Muscle layer of colon (tissue), 2 donors: ENCODE measurements at regions not wholly inside any gene's neighbourhood (a gene's known extent, or its start where the extent isn't known, plus 50 kb on each side); places are given as distances from the start of the nearest gene placed in this dataset.

Experiments
- H3K27ac ChIP-seq: one replicate; pipeline ENCODE4 v1.7.0; 2013; ENCODE audit warnings: low read depth, mild to moderate bottlenecking, low read length, moderate library complexity
- H3K27me3 ChIP-seq, 2 donors: one replicate each; pipeline ENCODE4 v1.7.0; 2013; ENCODE audit warnings: low read length in 2 of 2, mild to moderate bottlenecking in 2 of 2; ENCODE audit not compliant: insufficient read depth in 2 of 2, control insufficient read depth in 1 of 2
- H3K36me3 ChIP-seq: one replicate; pipeline ENCODE4 v1.7.0; 2013; ENCODE audit warnings: mild to moderate bottlenecking, low read length; ENCODE audit not compliant: insufficient read depth
- H3K4me1 ChIP-seq: one replicate; pipeline ENCODE4 v1.7.0; 2013; ENCODE audit warnings: mild to moderate bottlenecking, low read length; ENCODE audit not compliant: insufficient read depth
- H3K4me3 ChIP-seq, 2 donors: one replicate each; pipeline ENCODE4 v1.7.0; 2013; ENCODE audit warnings: low read length in 2 of 2, low read depth in 1 of 2, mild to moderate bottlenecking in 1 of 2, moderate library complexity in 1 of 2
- H3K9ac ChIP-seq: one replicate; pipeline ENCODE4 v1.7.0; 2013; ENCODE audit warnings: low read length
- H3K9me3 ChIP-seq: one replicate; pipeline ENCODE4 v1.7.0; 2013; ENCODE audit warnings: mild to moderate bottlenecking, low read length
- donor health status: abdominal sarcoma.
- donor health status: Adenocarcinoma of cecum.

DNA sequence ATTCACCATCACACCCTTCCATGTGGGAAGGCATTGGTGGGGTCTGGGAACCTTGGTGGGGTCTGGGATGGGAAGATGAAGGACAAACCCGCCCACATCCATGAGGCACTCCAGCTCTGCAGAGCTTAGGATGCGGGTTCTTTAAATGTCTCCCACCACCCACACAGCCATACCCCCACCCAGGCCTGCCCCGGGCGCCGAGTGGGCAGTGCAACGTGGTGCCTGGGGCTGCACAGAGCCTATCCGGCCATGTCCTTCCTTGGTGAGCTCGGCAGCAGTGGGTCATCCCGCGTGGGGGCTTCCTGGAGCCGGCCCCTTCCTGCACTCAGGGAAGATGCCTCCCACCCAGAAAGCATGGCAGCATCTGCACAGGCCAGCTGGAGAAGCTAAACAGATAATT lies 163.5 kb upstream of the TCERG1L start:
- H3K9ac ChIP-seq: no peak overlapping the region

DNA sequence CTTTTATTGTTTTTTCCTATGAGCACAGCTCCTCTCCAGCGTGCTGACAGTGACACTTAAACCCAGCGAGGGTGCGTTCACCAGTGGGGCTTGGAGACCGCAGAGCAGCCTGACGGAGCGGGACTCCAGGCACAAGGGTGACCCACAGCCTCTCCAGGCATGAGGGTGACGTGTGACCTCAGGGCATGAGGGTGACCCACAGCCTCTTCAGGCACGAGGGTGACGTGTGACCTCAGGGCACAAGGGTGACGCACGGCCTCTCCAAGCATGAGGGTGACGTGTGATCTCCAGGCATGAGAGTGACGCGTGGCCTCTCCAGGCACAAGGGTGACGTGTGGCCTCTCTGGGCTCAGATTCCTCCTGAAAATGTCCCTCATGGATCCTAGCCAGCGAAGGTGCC lies 164.3 kb upstream of the TCERG1L start:
- Histone ChIP-seq H3K27me3 (no peaks in the 10 kb centered on the region), H3K27ac (no peak overlapping the region), H3K9me3 (no peaks in the 10 kb centered on the region), H3K9ac (no peak overlapping the region), H3K4me1 (no peaks in the 10 kb centered on the region), H3K4me3 (no peak overlapping the region), H3K36me3 (no peaks in the 10 kb centered on the region)

More for the DNA sequence above, 163.5 kb upstream of the TCERG1L start:
- Histone ChIP-seq H3K4me1 (no peaks in the 10 kb centered on the region), H3K27me3 (no peaks in the 10 kb centered on the region), H3K36me3 (no peaks in the 10 kb centered on the region), H3K4me3 (no peak overlapping the region), H3K9me3 (no peaks in the 10 kb centered on the region), H3K27ac (no peak overlapping the region)

DNA sequence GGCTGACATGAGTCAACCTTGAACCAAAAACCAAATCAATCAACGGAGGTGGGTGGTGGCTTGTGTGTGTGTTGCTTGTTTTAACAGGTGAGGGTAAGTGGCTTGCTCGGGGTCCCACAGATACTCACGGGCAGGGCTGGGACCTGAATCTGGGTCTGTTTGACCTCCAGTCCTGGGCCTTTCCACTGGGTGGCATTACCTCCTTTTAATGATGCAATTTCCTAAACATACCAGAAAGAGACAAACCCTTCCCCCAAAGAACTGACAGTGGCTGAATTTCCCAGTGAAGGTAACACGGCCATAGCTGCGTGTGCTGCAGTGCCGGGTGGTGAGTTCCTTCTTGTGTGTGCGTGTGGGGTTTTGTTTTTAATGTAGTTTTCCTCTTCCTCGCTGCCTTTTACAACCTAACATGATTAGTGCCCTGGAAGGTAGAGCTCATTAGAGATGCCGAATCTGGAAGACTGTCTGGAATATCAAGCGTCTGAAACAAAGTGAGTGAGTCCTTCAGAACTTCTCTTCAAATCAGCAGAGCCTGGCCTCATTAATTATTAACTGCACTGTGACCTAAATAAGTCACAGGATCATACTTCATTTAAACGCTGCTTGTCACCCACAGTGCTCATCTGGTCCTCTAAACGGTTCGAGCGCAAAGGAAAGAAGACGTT lies 166.1 kb upstream of the TCERG1L start:
- H3K9ac ChIP-seq: no peak overlapping the region
- H3K9me3 ChIP-seq: no peaks in the 10 kb centered on the region
- no peaks in the 10 kb centered on the region for H3K27me3 ChIP-seq
- no peaks in the 10 kb centered on the region for H3K36me3 ChIP-seq
- no peaks in the 10 kb centered on the region for H3K4me1 ChIP-seq
- no peak overlapping the region for H3K4me3 ChIP-seq
- no peak overlapping the region for H3K27ac ChIP-seq

DNA sequence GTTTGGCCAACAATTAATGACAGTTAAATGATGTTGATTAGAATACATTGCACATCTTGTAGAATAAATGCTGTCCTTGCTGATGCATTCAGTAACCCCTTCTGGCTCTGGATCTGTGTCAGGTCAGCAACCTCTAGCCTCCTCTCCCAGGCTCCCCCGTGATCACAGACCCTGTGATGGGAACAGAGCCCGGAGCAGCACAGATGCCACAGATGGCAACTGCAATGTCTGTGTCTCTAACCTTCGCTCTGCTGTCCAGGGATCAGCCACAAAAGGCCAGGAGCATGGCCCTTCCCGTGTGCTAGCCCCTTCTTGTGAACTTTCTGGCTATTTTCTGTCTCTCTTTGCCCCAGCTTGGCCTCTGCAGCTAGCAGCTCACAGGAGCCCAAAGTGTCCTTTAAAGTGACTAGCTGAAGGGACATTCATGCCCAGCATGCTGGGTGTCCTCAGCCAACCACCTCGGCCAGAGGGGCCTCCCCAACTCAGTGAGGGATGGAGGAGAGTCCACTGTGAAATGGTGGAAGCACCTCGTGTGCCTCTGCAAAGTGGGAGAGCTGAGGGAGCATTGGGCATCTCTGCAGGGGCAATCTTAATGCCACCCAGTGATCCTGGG lies 167.0 kb upstream of the TCERG1L start:
- H3K27ac ChIP-seq: no peak overlapping the region
- H3K36me3 ChIP-seq: no peaks in the 10 kb centered on the region
- H3K4me3 ChIP-seq: no peak overlapping the region
- no peaks in the 10 kb centered on the region for H3K4me1 ChIP-seq
- H3K9ac ChIP-seq: no peak overlapping the region
- no peaks in the 10 kb centered on the region for H3K9me3 ChIP-seq
- H3K27me3 ChIP-seq: no peaks in the 10 kb centered on the region

DNA sequence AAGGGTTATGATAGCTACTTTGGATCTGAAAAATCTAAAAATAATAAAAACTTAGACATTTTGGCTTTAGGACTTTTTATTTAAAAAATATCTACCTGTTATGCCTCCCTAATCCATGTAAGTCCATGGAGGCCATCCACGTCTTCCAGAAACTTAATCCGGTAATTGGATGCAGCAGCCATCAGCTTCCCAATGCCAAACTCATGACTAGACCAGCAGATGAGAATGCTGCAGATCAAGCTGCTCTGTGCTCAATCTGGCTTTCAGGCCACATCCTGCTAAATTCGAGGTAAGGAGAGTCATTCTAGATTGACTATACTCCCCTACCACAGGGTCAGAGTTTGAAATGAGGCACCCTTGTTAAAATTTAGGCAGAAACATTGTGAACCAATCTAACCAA lies 168.5 kb upstream of the TCERG1L start:
- Histone ChIP-seq H3K4me1 (no peaks in the 10 kb centered on the region), H3K4me3 (no peak overlapping the region), H3K9ac (no peak overlapping the region)

DNA sequence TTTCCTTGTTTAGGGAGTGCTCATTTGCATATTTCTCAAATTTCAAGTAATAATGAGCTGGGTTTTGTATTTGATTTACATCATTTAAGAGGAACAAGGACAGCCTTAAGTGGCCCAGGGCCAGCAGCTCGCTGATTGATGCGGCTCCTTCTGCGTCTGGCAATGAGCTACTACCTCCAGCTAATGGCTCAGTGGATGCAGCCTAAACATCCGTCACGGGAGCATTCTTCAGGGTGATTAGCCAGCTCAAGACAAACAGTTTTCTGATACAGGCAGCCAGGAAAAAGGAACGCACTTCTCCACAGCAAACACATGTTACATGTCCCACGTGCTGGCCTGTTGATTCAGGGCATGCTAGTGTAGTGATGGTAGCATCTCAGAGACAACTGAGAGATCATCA lies 169.3 kb upstream of the TCERG1L start:
- Histone ChIP-seq H3K27me3 (no peaks in the 10 kb centered on the region), H3K9ac (no peak overlapping the region), H3K4me1 (no peaks in the 10 kb centered on the region), H3K27ac (no peak overlapping the region), H3K9me3 (no peaks in the 10 kb centered on the region), H3K4me3 (no peak overlapping the region), H3K36me3 (no peaks in the 10 kb centered on the region)

More for the DNA sequence above, 168.5 kb upstream of the TCERG1L start:
- Histone ChIP-seq H3K9me3 (no peaks in the 10 kb centered on the region), H3K36me3 (no peaks in the 10 kb centered on the region), H3K27ac (no peak overlapping the region), H3K27me3 (no peaks in the 10 kb centered on the region)

DNA sequence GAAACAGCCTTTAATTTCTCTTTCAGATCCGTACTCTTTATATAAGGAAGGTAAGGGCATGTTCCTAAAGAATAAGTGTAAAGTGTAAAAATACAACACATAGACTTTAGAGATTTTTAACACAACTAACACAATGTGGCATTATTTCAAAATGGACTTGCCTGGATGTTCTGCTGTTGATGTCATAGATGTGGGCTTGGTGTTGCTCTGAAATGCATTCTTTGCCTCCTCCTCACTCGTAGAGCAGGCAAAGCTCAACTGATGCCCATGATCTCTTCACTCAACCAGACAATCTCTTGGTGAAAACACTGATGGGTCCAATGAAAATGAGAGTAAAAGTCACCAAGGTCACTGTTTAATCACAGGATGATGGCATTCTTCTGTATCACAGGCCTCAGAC lies 174.2 kb upstream of the TCERG1L start:
- Histone ChIP-seq H3K4me1 (no peaks in the 10 kb centered on the region), H3K27ac (no peak overlapping the region), H3K9ac (no peak overlapping the region), H3K36me3 (no peaks in the 10 kb centered on the region), H3K4me3 (no peak overlapping the region), H3K9me3 (no peaks in the 10 kb centered on the region), H3K27me3 (no peaks in the 10 kb centered on the region)

DNA sequence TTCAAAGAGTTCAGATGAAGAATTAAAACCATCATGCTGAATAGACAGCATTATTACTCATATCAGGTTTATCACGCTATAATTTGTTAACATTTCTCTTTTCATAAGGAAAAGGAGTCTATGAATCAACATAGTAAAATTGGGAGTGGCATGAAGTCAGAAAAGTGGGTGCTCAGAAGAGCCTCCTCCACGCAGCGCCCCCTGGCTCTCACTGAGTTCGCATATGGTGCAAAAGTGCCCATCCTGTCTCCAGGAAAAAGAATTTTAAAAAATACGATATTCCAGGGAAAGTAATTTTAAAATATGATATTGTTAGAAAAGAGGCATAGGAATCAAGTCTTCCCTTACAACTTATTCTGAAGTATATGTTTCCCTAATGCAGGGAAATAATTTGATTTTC lies 176.3 kb upstream of the TCERG1L start:
- no peaks in the 10 kb centered on the region for H3K9me3 ChIP-seq
- H3K36me3 ChIP-seq: no peaks in the 10 kb centered on the region
- H3K27ac ChIP-seq: no peak overlapping the region
- H3K4me3 ChIP-seq: no peak overlapping the region
- no peak overlapping the region for H3K9ac ChIP-seq
- no peaks in the 10 kb centered on the region for H3K4me1 ChIP-seq
- H3K27me3 ChIP-seq: no peaks in the 10 kb centered on the region

DNA sequence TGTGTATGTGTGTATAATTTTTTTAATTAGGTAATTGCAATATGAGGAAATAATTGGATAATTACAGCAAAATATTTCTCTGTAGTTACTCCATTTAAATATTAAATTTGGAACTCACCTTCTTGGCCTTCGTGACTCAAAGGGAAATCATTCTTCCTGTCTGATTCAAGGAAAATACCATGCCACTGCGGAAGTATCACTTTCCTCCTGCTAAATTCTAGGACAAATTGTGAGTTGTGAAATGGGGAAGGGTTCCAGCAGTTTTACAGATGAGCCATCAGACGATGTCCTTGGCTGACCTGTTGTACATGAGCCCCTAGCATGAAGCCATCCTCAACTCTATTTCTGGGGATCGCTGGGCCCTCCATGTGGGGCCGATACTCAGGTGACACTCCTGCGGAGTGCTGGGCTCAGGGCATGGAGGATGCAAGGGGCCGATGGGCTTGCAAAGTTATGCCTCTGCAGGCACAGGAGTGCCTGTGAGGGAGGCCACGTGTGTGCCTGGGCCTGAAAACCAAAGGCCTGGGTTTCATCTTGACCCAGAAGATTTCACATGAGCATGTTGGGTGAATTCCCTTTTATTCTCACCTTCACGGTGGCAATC lies 179.6 kb upstream of the TCERG1L start:
- Histone ChIP-seq H3K4me1 (no peaks in the 10 kb centered on the region), H3K9me3 (no peaks in the 10 kb centered on the region), H3K27me3 (no peaks in the 10 kb centered on the region), H3K27ac (no peak overlapping the region), H3K36me3 (no peaks in the 10 kb centered on the region), H3K9ac (no peak overlapping the region), H3K4me3 (no peak overlapping the region)

DNA sequence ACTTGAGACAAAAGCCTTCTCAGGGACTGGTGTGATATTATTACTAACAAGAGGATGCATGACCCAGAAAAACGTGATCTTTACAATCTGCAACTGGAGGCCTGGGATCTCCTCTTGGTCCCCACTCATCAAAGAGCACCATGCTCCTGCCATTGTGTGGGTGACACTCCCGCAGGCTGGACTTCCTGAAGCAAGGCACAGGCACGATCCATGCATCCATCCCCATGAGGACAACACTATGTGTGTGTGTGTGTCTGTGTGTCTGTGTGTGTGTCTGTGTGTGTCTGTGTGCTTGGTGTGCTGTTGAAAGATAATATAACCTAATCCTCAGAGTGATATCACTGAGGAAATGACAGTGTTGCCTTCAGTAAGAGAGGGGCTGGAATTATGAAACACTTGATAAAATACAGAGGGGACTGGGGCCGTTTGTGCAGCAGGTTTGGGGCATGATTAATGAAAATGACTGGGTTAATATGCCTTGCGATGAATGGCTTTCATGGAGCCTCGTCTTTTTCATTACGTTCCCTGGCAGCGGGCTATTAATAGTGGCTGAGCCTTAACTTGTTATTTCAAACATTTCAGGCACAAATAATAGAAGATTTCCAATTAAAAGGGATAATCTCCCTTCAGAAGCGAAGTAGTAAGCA lies 180.8 kb upstream of the TCERG1L start:
- no peak overlapping the region for H3K27ac ChIP-seq
- H3K36me3 ChIP-seq: no peaks in the 10 kb centered on the region
- H3K4me3 ChIP-seq: no peak overlapping the region
- no peaks in the 10 kb centered on the region for H3K9me3 ChIP-seq
- H3K27me3 ChIP-seq: no peaks in the 10 kb centered on the region
- H3K4me1 ChIP-seq: no peaks in the 10 kb centered on the region
- H3K9ac ChIP-seq: no peak overlapping the region

DNA sequence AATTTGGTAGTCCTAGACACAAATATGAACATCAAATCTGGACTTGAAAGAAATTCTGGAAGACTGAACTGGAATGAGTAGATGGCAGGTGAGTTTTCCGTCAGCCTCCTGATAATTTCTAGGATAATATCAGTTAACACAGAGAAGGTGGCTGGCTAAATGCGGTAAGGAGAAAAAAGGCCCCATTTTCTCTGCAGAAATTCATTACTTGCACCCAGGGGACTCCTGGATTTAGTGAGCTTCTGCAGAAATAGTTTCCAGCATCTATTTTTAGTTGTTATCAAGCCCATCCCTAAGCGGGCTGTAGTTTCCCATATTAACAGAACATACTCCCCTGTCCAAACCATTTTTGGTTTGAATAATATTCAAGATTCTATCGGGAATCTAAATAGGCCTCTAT lies 181.9 kb upstream of the TCERG1L start:
- Histone ChIP-seq H3K9me3 (no peaks in the 10 kb centered on the region), H3K36me3 (no peaks in the 10 kb centered on the region), H3K4me3 (no peak overlapping the region), H3K9ac (no peak overlapping the region), H3K4me1 (no peaks in the 10 kb centered on the region), H3K27me3 (no peaks in the 10 kb centered on the region), H3K27ac (no peak overlapping the region)
